ENCODE measurements at regions not wholly inside any gene's neighbourhood (a gene's known extent, or its start where the extent isn't known, plus 50 kb on each side); places are given as distances from the start of the nearest gene placed in this dataset.

- no peak for DNase-seq
Measured at GRCh38 chr2:239520811-239521517, 120.1 kb upstream of the HDAC4 start.

- DNase-seq = no peak
Measured at GRCh38 chr2:239519921-239520585, 119.2 kb upstream of the HDAC4 start.

GRCh38 chr2:239519089-239519920, 118.5 kb upstream of the HDAC4 start:
- no peak for DNase-seq

GRCh38 chr2:239518286-239519088, 117.7 kb upstream of the HDAC4 start:
- no peak for DNase-seq

- DNase-seq = no peak
Measured at GRCh38 chr2:239517686-239518085, 116.9 kb upstream of the HDAC4 start.

- DNase-seq = no peak
Measured at GRCh38 chr2:239516954-239517305, 116.1 kb upstream of the HDAC4 start.

- DNase-seq = no peak
Measured at GRCh38 chr2:239516286-239516953, 115.6 kb upstream of the HDAC4 start.

GRCh38 chr2:239514754-239515530, 114.1 kb upstream of the HDAC4 start:
- DNase-seq = no peak

- no peak for DNase-seq
Measured at GRCh38 chr2:239512054-239512453, 111.2 kb upstream of the HDAC4 start.

- DNase-seq = no peak
Measured at GRCh38 chr2:239509373-239510143, 108.7 kb upstream of the HDAC4 start.

- DNase-seq = no peak
Measured at GRCh38 chr2:239508261-239508660, 107.4 kb upstream of the HDAC4 start.

GRCh38 chr2:239507576-239508258, 106.9 kb upstream of the HDAC4 start:
- DNase-seq = no peak

- no peak for DNase-seq
Measured at GRCh38 chr2:239506961-239507360, 106.1 kb upstream of the HDAC4 start.

GRCh38 chr2:239506101-239506857, 105.5 kb upstream of the HDAC4 start:
- DNase-seq = no peak

- DNase-seq = no peak
Measured at GRCh38 chr2:239504643-239505235, 103.9 kb upstream of the HDAC4 start.

- DNase-seq = no peak
Measured at GRCh38 chr2:239502430-239503186, 101.8 kb upstream of the HDAC4 start.

- no peak for DNase-seq
Measured at GRCh38 chr2:239500574-239501550, 100.0 kb upstream of the HDAC4 start.

Measured in EL (cell line).